Naive thymus-derived CD4-positive, alpha-beta T cell (primary cell): ENCODE measurements at regions not wholly inside any gene's neighbourhood (a gene's known extent, or its start where the extent isn't known, plus 50 kb on each side); places are given as distances from the start of the nearest gene placed in this dataset.

Source experiments
- ATAC-seq: fragments of 150-1000 bp; cut with Tn5 transposase; 2 replicates; pipeline ENCODE4 v1.10.0; 2021; ENCODE audit warnings: mild to moderate bottlenecking, moderate library complexity
- CTCF ChIA-PET: fragments of 350-600 bp; sonication (Branson Sonifier 250); formaldehyde crosslinking; loops from one replicate; lab custom pipeline; 2021; ENCODE audit warnings: antibody characterized with exemption; lab: Charles Lee
- POLR2A ChIA-PET: fragments of 350-600 bp; sonication (Branson Sonifier 250); formaldehyde crosslinking; loops from one replicate; lab custom pipeline; 2021; ENCODE audit warnings: antibody characterized with exemption, inconsistent platforms; lab: Charles Lee
- DNase-seq, 9 donors: peaks; one replicate each; pipeline versions ENCODE4 v3.0.0 to v3.0.0-alpha.2; 2020 to 2022; ENCODE audit warnings: mixed read lengths in 1 of 9
- H3K27ac ChIP-seq: one replicate; pipeline ENCODE4 v1.7.0; 2013; ENCODE audit warnings: mild to moderate bottlenecking, low read depth, low read length, moderate library complexity
- H3K27me3 ChIP-seq, 2 donors: one replicate each; pipeline ENCODE4 v1.7.0; 2013; ENCODE audit warnings: low read length in 2 of 2, mild to moderate bottlenecking in 2 of 2, moderate library complexity in 2 of 2; ENCODE audit not compliant: control insufficient read depth in 2 of 2, insufficient read depth in 2 of 2
- H3K36me3 ChIP-seq, 3 experiments: 1 replicate in 2 of 3; 2 replicates in 1 of 3; pipeline ENCODE4 v1.7.0; 2013; ENCODE audit warnings: low read length in 3 of 3, mild to moderate bottlenecking in 3 of 3, moderate library complexity in 1 of 3; ENCODE audit not compliant: insufficient read depth in 3 of 3, control insufficient read depth in 2 of 3
- H3K4me1 ChIP-seq, 2 donors: one replicate each; pipeline ENCODE4 v1.7.0; 2013; ENCODE audit warnings: low read length in 2 of 2, mild to moderate bottlenecking in 2 of 2, moderate library complexity in 1 of 2; ENCODE audit not compliant: control insufficient read depth in 2 of 2, insufficient read depth in 2 of 2
- H3K4me3 ChIP-seq: 2 replicates; pipeline ENCODE4 v1.7.0; 2013; ENCODE audit warnings: mild to moderate bottlenecking, low read length
- H3K9me3 ChIP-seq, 3 experiments: 1 replicate in 2 of 3; 2 replicates in 1 of 3; pipeline ENCODE4 v1.7.0; 2013; ENCODE audit warnings: low read length in 3 of 3; ENCODE audit not compliant: control insufficient read depth in 2 of 3
- H3K27ac Mint-ChIP-seq, 9 donors: one replicate each; pipeline ENCODE4 v1.8.0; 2020 to 2022; ENCODE audit warnings: mixed read lengths in 9 of 9, mild to moderate bottlenecking in 8 of 9, moderate library complexity in 5 of 9, inconsistent platforms in 2 of 9
- H3K27me3 Mint-ChIP-seq, 5 donors: one replicate each; pipeline ENCODE4 v1.8.0; 2021 to 2022; ENCODE audit warnings: mixed read lengths in 5 of 5, mild to moderate bottlenecking in 1 of 5
- H3K36me3 Mint-ChIP-seq, 5 donors: one replicate each; pipeline ENCODE4 v1.8.0; 2020 to 2022; ENCODE audit warnings: mixed read lengths in 5 of 5, mild to moderate bottlenecking in 3 of 5, inconsistent platforms in 1 of 5
- H3K4me1 Mint-ChIP-seq, 7 donors: one replicate each; pipeline ENCODE4 v1.8.0; 2020 to 2022; ENCODE audit warnings: mixed read lengths in 7 of 7, mild to moderate bottlenecking in 3 of 7, inconsistent platforms in 1 of 7
- H3K4me3 Mint-ChIP-seq, 10 donors: one replicate each; pipeline ENCODE4 v1.8.0; 2020 to 2022; ENCODE audit warnings: mild to moderate bottlenecking in 10 of 10, mixed read lengths in 10 of 10, moderate library complexity in 6 of 10, inconsistent platforms in 2 of 10
- H3K9me3 Mint-ChIP-seq, 11 donors: one replicate each; pipeline ENCODE4 v1.8.0; 2020 to 2022; ENCODE audit warnings: mixed read lengths in 11 of 11, mild to moderate bottlenecking in 4 of 11, inconsistent platforms in 1 of 11, moderate library complexity in 1 of 11
- intact Hi-C, 2 donors: fragments of 100-400 bp; cut with micrococcal nuclease; formaldehyde crosslinking; loops; one replicate each; pipeline ENCODE4 v1.15.1; 2023

DNA sequence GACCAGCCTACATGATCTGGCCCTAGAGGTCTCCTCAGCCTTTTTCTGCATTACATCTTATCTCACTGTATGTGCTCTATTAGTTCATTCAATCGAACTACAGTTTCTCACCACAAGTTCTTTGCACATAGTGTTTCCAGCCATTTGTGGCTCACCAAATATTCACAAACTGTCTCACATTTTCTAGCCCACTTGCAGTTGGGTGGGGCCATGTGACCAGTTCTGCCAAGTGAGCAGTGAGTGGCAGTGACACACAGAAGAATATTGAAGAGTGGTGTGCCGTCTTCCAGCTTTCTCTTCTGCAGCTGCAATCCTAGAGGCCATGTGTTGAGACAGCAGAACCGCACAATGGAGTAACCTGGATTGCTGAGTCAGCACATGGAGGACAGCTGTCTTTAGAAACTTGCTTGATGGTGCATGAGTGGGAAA is 103.2 kb upstream of the ZNF644 start:
- Mint-ChIP-seq H3K4me3 (no peak overlapping the region), H3K27ac (peak overlapping the region in 2 of 9 donors; percentile 14 to 46), H3K36me3 (no peaks in the 10 kb centered on the region), H3K4me1 (peaks cover 0 to 9% (median 0%) of the 10 kb centered on the region in 7 donors), H3K9me3 (no peaks in the 10 kb centered on the region), H3K27me3 (peaks cover 0 to 6% (median 4%) of the 10 kb centered on the region in 5 donors)
- peaks cover 0 to 8% of the 10 kb centered on the region in 2 donors for H3K4me1 ChIP-seq
- no peak overlapping the region for H3K4me3 ChIP-seq
- ChIA-PET POLR2A (no interaction called here), CTCF (no interaction called here)
- H3K9me3 ChIP-seq, result no peaks in the 10 kb centered on the region
- DNase-seq, result no peak
- H3K27me3 ChIP-seq, result no peaks in the 10 kb centered on the region
- no peaks in the 10 kb centered on the region for H3K36me3 ChIP-seq
- intact Hi-C loops, result no loop called here
- peak; percentile 67 for ATAC-seq
- no peak overlapping the region for H3K27ac ChIP-seq

DNA sequence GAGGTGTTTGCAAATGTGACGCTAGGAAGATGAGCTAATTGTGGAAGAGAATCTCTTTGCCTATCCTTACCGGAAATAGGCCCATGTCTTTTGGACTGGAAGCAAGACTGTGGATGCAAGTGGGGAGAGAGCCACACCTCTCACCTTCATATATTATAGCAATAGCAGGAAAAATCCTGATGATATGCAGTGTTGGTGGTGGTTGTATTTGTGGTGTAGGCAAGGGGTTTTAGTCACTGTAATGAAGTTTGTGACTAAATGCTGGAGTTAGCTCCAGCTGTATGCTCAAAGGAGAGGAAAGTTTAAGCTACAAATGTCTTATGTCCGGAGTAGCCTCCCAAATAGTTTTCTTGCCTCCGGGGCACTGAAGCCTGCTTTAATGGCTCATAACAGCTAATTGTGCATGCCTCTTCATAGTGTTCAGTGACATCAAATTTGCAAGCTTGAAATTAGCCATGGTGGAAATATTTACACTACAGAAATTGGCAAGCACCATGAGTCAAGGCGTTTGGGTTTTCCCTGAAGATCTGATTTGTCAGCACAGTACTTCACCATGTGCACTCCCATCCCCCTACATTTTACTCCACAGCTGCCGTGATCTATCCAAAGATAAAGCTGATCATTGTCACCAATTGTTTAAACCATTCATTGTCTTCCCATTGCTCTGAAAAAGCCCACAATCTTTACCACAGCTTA is 102.6 kb upstream of the ZNF644 start:
- no peak for ATAC-seq
- Histone ChIP-seq H3K27me3 (no peaks in the 10 kb centered on the region), H3K4me3 (no peak overlapping the region), H3K36me3 (no peaks in the 10 kb centered on the region), H3K27ac (no peak overlapping the region), H3K4me1 (peaks cover 0 to 8% of the 10 kb centered on the region in 2 donors), H3K9me3 (no peaks in the 10 kb centered on the region)
- H3K27ac Mint-ChIP-seq, result peak overlapping the region in 2 of 9 donors; percentile 14 to 46
- CTCF ChIA-PET, result interaction anchor here (0.6 kb wide), 1 partner anchor 42 kb away, joined by 3 read pairs; no protein-coding TSS in a partner anchor
- no peak for DNase-seq
- peaks cover 0 to 6% (median 4%) of the 10 kb centered on the region in 5 donors for H3K27me3 Mint-ChIP-seq
- no peaks in the 10 kb centered on the region for H3K36me3 Mint-ChIP-seq
- H3K9me3 Mint-ChIP-seq, result no peaks in the 10 kb centered on the region
- intact Hi-C loops, result no loop called here
- H3K4me1 Mint-ChIP-seq, result peaks cover 0 to 9% (median 0%) of the 10 kb centered on the region in 7 donors
- POLR2A ChIA-PET, result no interaction called here
- H3K4me3 Mint-ChIP-seq, result no peak overlapping the region

DNA sequence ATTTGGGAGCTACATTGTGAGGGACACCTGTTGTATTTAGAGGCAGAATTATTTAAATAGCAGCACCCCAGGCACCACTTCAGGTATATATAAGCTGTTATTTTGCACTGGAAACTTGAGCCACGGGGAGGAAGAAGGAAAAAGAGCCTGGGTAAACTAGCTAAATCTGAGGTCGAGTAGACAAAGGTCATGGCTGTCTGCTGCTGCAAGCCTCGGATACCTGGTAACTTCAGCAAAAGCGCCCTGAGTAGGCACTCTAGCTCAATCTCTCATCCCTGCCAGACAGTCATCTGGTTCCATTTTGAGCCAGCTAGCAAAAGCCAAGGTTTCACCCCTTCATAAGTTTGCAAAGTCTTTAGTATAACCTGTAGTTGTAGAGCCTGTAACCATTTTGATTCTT is 101.9 kb upstream of the ZNF644 start:
- no peak for ATAC-seq
- H3K36me3 Mint-ChIP-seq, result no peaks in the 10 kb centered on the region
- DNase-seq, result no peak
- H3K27ac ChIP-seq, result no peak overlapping the region
- POLR2A ChIA-PET, result no interaction called here
- H3K27ac Mint-ChIP-seq, result no peak overlapping the region
- no peaks in the 10 kb centered on the region for H3K36me3 ChIP-seq
- no peaks in the 10 kb centered on the region for H3K9me3 ChIP-seq
- H3K9me3 Mint-ChIP-seq, result no peaks in the 10 kb centered on the region
- peaks cover 0 to 6% (median 4%) of the 10 kb centered on the region in 5 donors for H3K27me3 Mint-ChIP-seq
- CTCF ChIA-PET, result no interaction called here
- no peak overlapping the region for H3K4me3 ChIP-seq
- intact Hi-C loops, result no loop called here
- H3K4me1 Mint-ChIP-seq, result peaks cover 0 to 9% (median 0%) of the 10 kb centered on the region in 7 donors
- H3K4me3 Mint-ChIP-seq, result no peak overlapping the region
- no peaks in the 10 kb centered on the region for H3K27me3 ChIP-seq
- H3K4me1 ChIP-seq, result peaks cover 0 to 8% of the 10 kb centered on the region in 2 donors

DNA sequence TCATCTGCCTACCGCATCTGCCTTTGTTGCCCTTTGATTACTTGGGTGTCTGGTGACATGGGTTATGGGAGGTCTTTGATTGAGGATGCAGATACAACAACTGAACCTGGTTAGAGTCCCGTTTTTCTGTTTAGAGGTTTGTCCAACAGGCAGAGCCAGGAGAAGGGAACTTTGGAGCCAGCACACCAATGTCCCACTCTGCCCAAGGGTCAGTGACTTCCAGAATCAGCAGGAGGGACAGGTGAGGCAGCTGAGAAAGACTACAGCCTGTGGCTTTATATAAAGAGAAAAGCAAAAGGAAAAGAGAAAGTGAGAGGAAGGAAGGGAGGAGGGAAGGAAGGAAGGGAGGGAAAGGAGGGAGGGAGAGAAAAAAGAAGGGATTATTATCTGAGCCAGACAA is 101.5 kb upstream of the ZNF644 start:
- Histone ChIP-seq H3K4me3 (no peak overlapping the region), H3K27ac (no peak overlapping the region), H3K9me3 (no peaks in the 10 kb centered on the region), H3K4me1 (peaks cover 0 to 8% of the 10 kb centered on the region in 2 donors), H3K36me3 (no peaks in the 10 kb centered on the region), H3K27me3 (no peaks in the 10 kb centered on the region)
- DNase-seq, result no peak
- ATAC-seq, result no peak
- ChIA-PET CTCF (no interaction called here), POLR2A (no interaction called here)
- intact Hi-C loops, result no loop called here
- Mint-ChIP-seq H3K36me3 (no peaks in the 10 kb centered on the region), H3K4me1 (peaks cover 0 to 9% (median 0%) of the 10 kb centered on the region in 7 donors), H3K9me3 (no peaks in the 10 kb centered on the region), H3K27ac (no peak overlapping the region), H3K27me3 (peaks cover 0 to 6% (median 4%) of the 10 kb centered on the region in 5 donors), H3K4me3 (no peak overlapping the region)

DNA sequence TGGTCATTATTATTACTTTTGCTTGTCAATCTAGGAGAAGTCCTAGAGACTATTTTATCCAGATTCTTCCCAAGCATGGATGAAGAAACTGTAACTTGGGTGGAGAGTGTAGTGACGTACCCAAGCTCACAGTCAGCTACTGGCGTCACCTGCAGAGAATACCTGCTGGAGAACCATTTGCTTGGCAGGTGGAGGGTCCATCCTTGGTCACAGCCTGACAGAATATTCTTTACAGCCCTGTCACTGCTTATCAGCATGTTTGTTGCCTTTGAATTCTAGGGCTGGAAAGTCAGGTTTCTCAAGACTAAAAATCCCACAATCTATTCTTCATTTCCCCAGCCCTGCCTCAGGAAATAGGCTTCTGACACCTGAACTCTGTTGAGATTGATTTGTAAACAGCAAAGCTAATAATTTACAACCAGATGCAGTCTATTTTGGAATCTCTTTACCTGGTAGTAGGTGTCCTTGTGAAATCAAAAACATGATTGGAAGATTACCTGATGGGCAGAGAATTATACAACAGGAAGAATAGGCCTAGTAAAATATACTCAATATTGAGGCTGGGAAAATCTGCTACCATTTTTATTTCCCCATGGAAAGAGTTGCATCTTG is 100.4 kb upstream of the ZNF644 start:
- Mint-ChIP-seq H3K27ac (no peak overlapping the region), H3K4me1 (peaks cover 0 to 9% (median 0%) of the 10 kb centered on the region in 7 donors), H3K9me3 (no peaks in the 10 kb centered on the region), H3K27me3 (peaks cover 0 to 9% (median 0%) of the 10 kb centered on the region in 5 donors), H3K36me3 (no peaks in the 10 kb centered on the region), H3K4me3 (no peak overlapping the region)
- Histone ChIP-seq H3K9me3 (no peaks in the 10 kb centered on the region), H3K36me3 (no peaks in the 10 kb centered on the region), H3K4me1 (peaks cover 0 to 8% of the 10 kb centered on the region in 2 donors), H3K27me3 (no peaks in the 10 kb centered on the region), H3K4me3 (no peak overlapping the region), H3K27ac (no peak overlapping the region)
- CTCF ChIA-PET, result no interaction called here
- ATAC-seq, result no peak
- POLR2A ChIA-PET, result no interaction called here
- DNase-seq, result no peak
- intact Hi-C loops, result no loop called here

DNA sequence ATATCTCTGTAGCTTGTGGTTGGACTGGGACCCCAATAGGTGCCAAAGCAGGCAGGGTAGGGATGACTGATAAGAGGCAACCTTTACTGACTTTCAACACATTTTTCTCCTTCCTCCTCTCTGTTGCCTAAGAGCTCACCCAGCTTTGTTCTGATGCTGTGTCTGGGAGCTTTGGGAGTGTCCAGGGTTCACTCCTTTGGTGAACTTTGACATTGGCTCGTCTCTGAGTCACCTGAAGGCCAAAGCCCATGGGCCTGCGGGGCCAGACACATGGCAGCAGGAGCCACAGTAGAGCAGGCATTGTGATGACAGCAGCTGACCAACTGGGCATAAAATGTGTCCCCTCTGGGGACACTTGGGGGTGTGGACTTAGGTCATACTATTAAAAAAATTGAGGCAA is 99.5 kb upstream of the ZNF644 start:
- Histone ChIP-seq H3K27me3 (no peaks in the 10 kb centered on the region), H3K9me3 (no peaks in the 10 kb centered on the region), H3K4me1 (peaks cover 0 to 14% of the 10 kb centered on the region in 2 donors), H3K27ac (no peak overlapping the region), H3K36me3 (no peaks in the 10 kb centered on the region), H3K4me3 (no peak overlapping the region)
- Mint-ChIP-seq H3K4me3 (no peak overlapping the region), H3K4me1 (peaks cover 0 to 9% (median 0%) of the 10 kb centered on the region in 7 donors), H3K27me3 (peaks cover 0 to 9% (median 0%) of the 10 kb centered on the region in 5 donors), H3K36me3 (no peaks in the 10 kb centered on the region), H3K27ac (no peak overlapping the region), H3K9me3 (no peaks in the 10 kb centered on the region)
- DNase-seq (no peak), ATAC-seq (no peak)
- ChIA-PET CTCF (no interaction called here), POLR2A (no interaction called here)
- intact Hi-C loops, result no loop called here
